A673 (cell line): ENCODE measurements at regions not wholly inside any gene's neighbourhood (a gene's known extent, or its start where the extent isn't known, plus 50 kb on each side); places are given as distances from the start of the nearest gene placed in this dataset.

Experiments used
- BruUV-seq: library from RNA; stranded (reverse); fragments of 400-500 nt; replicated peaks from 2 replicates; lab custom pipeline; 2021; lab: Mats Ljungman, UMichigan
- CTCF ChIA-PET: fragments of 300-600 bp; sonication (Branson Sonifier 250); formaldehyde crosslinking; loops from one replicate; lab custom pipeline; 2022; ENCODE audit warnings: antibody characterized with exemption; lab: Charles Lee
- POLR2A ChIA-PET: fragments of 300-600 bp; sonication (Branson Sonifier 250); formaldehyde crosslinking; loops from one replicate; lab custom pipeline; 2022; ENCODE audit warnings: antibody characterized with exemption; ENCODE audit not compliant: low non-redundant PET; lab: Charles Lee
- DNase-seq: peaks from one replicate; pipeline ENCODE4 v3.0.0-alpha.2; 2015; ENCODE audit warnings: low spot score
- H3K27ac ChIP-seq: fragments of 200-600 bp; sonication (generic); 2 replicates; pipeline ENCODE4 v1.5.1; 2016; ENCODE audit warnings: mixed run types, low read depth, mild to moderate bottlenecking, mixed read lengths, antibody characterized with exemption, low read length; ENCODE audit not compliant: poor library complexity, severe bottlenecking
- H3K27me3 ChIP-seq: fragments of 200-600 bp; sonication (generic); replicated peaks from 2 replicates; pipeline ENCODE4 v1.6.1; 2017; ENCODE audit warnings: mixed run types, low read depth, mild to moderate bottlenecking, mixed read lengths, antibody characterized with exemption, low read length; ENCODE audit not compliant: insufficient read depth, poor library complexity
- H3K36me3 ChIP-seq: fragments of 200-600 bp; sonication (generic); 2 replicates; pipeline ENCODE4 v1.6.1; 2016; ENCODE audit warnings: mixed run types, mild to moderate bottlenecking, mixed read lengths, antibody characterized with exemption, low read length; ENCODE audit not compliant: insufficient read depth, poor library complexity, severe bottlenecking
- H3K4me1 ChIP-seq: fragments of 200-600 bp; sonication (generic); 2 replicates; pipeline ENCODE4 v1.6.1; 2017; ENCODE audit warnings: mixed run types, mild to moderate bottlenecking, mixed read lengths, antibody characterized with exemption, low read length; ENCODE audit not compliant: insufficient read depth, poor library complexity, severe bottlenecking
- H3K4me3 ChIP-seq: fragments of 200-600 bp; sonication (generic); 2 replicates; pipeline ENCODE4 v1.5.1; 2016; ENCODE audit warnings: low read depth, mixed run types, mild to moderate bottlenecking, mixed read lengths, low read length; ENCODE audit not compliant: poor library complexity, severe bottlenecking
- H3K9me3 ChIP-seq: fragments of 200-600 bp; sonication (generic); 2 replicates; pipeline ENCODE4 v1.6.1; 2016; ENCODE audit warnings: mixed run types, low read depth, mild to moderate bottlenecking, mixed read lengths, antibody characterized with exemption, low read length; ENCODE audit not compliant: poor library complexity, severe bottlenecking
- CTCF ChIP-seq: fragments of 300-800, 200-600 bp; sonication (generic); conservative IDR thresholded peaks from 2 replicates; pipeline ENCODE4 v1.5.1; 2017; ENCODE audit warnings: low read depth, mild to moderate bottlenecking, antibody characterized with exemption, low read length, moderate library complexity, mixed read lengths
- EZH2 ChIP-seq: fragments of 200-600 bp; sonication (generic); IDR thresholded peaks from 2 replicates; pipeline ENCODE4 v1.6.1; 2017; ENCODE audit warnings: borderline replicate concordance, low read depth, mild to moderate bottlenecking, mixed read lengths, antibody characterized with exemption, low read length; ENCODE audit not compliant: poor library complexity, severe bottlenecking
- intact Hi-C: fragments of 100-400 bp; cut with micrococcal nuclease; formaldehyde crosslinking; loops from one replicate; pipeline ENCODE4 v1.10.0; 2022; ENCODE audit not compliant: unreplicated experiment

GRCh38 chr12:23084236-23084995 is 459.4 kb downstream of the ETNK1 start:
- H3K4me1 ChIP-seq: no peaks in the 10 kb centered on the region
- no peaks in the 10 kb centered on the region for H3K36me3 ChIP-seq
- BruUV-seq: no TSS peak
- no peak for TF ChIP-seq CTCF
- TF ChIP-seq EZH2: no peak
- no peak overlapping the region for H3K4me3 ChIP-seq
- H3K27me3 ChIP-seq: peaks cover 6% of the 10 kb centered on the region
- no peak overlapping the region for H3K27ac ChIP-seq
- ChIA-PET CTCF (no interaction called here), POLR2A (no interaction called here)
- peak; percentile 4 for DNase-seq
- intact Hi-C loops: no loop called here
- H3K9me3 ChIP-seq: no peaks in the 10 kb centered on the region

GRCh38 chr12:23088594-23088993 is 463.6 kb downstream of the ETNK1 start:
- no peaks in the 10 kb centered on the region for H3K9me3 ChIP-seq
- BruUV-seq: no TSS peak

GRCh38 chr12:23093488-23093887 is 468.5 kb downstream of the ETNK1 start:
- no peaks in the 10 kb centered on the region for H3K9me3 ChIP-seq
- no peaks in the 10 kb centered on the region for H3K36me3 ChIP-seq
- ChIA-PET CTCF (no interaction called here), POLR2A (no interaction called here)
- no TSS peak for BruUV-seq
- H3K27ac ChIP-seq: no peak overlapping the region
- H3K27me3 ChIP-seq: no peaks in the 10 kb centered on the region
- H3K4me3 ChIP-seq: no peak overlapping the region
- TF ChIP-seq EZH2: no peak
- no peak for TF ChIP-seq CTCF
- H3K4me1 ChIP-seq: no peaks in the 10 kb centered on the region
- intact Hi-C loops: no loop called here
- DNase-seq: no peak

More at GRCh38 chr12:23088594-23088993, 463.6 kb downstream of the ETNK1 start:
- ChIA-PET POLR2A (no interaction called here), CTCF (no interaction called here)
- H3K36me3 ChIP-seq: no peaks in the 10 kb centered on the region
- H3K27me3 ChIP-seq: no peaks in the 10 kb centered on the region
- no peak for DNase-seq
- intact Hi-C loops: no loop called here
- H3K4me1 ChIP-seq: no peaks in the 10 kb centered on the region
- no peak overlapping the region for H3K4me3 ChIP-seq
- no peak overlapping the region for H3K27ac ChIP-seq
- TF ChIP-seq EZH2 (no peak), CTCF (no peak)
